HFF-Myc (cell line): ENCODE measurements at regions not wholly inside any gene's neighbourhood (a gene's known extent, or its start where the extent isn't known, plus 50 kb on each side); places are given as distances from the start of the nearest gene placed in this dataset.

Experiments used
- DNase-seq: peaks from one replicate; pipeline ENCODE4 v3.0.0-alpha.2; 2011; ENCODE audit warnings: low read depth; ENCODE audit errors: extremely low read depth
- H3K4me3 ChIP-seq: replicated peaks from 2 replicates; pipeline ENCODE4 v1.5.1; 2011; ENCODE audit warnings: low read depth, mild to moderate bottlenecking, control low read depth, low read length
- TF ChIP-seq, protein P1 (sequence below): IDR thresholded peaks from 2 replicates; pipeline ENCODE4 v1.5.1; 2012; ENCODE audit warnings: mild to moderate bottlenecking, low read depth, low read length, control low read depth; ENCODE audit errors: missing control alignments

DNA sequence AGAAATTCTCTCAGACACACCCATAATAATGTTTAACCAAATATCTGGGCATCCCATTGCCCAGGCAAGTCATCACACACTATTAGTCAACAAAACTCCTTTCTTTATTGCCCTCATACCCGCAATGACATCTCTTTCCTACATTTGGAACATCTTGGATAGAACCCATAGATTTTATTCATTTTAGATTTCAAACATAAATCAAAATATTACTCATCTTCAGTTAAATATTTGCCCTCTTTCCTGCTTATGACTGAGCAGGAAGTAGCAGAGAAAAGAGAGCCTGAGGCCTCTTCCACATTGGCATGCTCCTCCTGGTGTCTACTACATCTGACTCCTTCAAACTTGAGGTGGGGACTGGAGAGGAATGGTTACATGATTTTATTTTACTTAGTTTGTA lies 592.0 kb downstream of the CHSY3 start:
- TF ChIP-seq, protein P1, sequence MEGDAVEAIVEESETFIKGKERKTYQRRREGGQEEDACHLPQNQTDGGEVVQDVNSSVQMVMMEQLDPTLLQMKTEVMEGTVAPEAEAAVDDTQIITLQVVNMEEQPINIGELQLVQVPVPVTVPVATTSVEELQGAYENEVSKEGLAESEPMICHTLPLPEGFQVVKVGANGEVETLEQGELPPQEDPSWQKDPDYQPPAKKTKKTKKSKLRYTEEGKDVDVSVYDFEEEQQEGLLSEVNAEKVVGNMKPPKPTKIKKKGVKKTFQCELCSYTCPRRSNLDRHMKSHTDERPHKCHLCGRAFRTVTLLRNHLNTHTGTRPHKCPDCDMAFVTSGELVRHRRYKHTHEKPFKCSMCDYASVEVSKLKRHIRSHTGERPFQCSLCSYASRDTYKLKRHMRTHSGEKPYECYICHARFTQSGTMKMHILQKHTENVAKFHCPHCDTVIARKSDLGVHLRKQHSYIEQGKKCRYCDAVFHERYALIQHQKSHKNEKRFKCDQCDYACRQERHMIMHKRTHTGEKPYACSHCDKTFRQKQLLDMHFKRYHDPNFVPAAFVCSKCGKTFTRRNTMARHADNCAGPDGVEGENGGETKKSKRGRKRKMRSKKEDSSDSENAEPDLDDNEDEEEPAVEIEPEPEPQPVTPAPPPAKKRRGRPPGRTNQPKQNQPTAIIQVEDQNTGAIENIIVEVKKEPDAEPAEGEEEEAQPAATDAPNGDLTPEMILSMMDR, result no peak
- no peak overlapping the region for H3K4me3 ChIP-seq
- no peak for DNase-seq

DNA sequence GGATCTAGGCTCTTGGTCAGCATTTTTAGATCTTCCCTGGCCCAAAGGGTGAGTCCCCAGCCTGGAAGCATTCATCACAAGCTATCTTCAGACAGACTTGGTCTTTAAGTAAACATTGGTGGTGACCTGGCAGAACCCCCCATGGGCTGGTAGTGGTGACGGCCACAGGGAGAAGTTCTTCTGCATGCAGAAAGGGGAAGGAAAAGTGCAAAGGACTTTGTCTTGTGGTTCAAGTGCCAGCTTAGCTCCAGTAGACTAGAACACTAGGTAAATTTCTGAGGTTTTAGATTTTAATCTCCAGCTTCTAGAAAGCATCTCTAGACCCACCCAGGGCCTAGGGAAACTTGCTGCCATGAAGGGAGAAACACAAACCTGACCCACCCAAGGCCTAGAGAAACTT lies 584.0 kb downstream of the CHSY3 start:
- no peak for DNase-seq
- TF ChIP-seq, protein P1, result no peak
- no peak overlapping the region for H3K4me3 ChIP-seq

DNA sequence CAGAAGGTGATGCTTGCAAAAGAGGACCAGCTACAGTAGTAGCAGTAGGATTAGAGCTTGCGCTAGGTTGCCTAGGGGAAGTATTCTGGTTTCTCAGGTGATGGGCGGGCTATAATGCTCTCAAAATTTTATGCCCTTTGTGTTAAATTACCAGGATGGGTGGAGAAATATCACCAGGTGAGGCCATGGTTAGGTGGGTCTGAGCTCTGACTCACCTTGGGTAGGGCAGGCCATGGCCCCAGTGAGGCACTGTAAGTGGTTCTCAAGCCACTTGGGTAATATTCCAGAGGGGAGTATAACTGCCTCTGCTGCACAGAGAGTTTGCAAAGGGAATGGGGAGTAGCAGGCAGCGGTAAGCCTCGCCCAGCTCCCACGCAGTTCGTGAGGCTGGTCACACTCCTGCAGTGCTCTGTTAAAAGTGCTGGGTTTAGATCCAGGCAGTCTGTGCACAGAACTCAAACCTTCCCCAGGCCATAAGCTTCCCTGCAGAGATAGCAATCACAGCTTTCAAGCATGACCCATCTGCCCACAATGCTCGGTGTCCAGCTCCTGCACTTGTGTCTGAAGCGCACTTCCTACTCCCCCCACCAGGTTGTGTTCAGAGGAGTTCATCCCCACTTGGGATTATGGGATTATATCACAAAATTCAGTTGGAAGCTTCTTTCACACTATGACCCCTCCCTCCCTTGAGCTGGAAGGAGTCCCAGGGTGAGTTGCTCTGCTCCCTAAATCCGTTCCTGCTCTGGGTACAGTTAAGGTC lies 575.0 kb downstream of the CHSY3 start:
- no peak for DNase-seq
- H3K4me3 ChIP-seq, result no peak overlapping the region
- TF ChIP-seq, protein P1, result no peak

DNA sequence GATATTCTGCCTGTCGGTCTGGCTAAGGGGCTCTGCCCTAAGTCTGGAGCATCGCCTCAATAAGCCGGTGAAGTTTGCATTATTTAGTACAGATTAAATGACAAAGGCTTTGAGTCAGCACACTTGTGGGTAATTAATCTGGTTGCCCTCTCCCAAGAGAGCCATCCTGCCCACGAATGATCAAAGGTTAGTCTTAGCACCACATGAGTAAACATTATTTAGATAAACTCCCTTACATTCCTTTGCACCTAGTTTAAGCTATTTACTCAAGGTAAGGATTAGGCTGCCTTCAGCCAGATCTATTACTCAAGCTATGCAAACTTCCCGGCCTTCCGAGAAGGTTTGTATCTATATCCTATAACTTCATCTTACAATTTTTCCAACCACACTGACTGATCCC lies 572.1 kb downstream of the CHSY3 start:
- no peak overlapping the region for H3K4me3 ChIP-seq
- TF ChIP-seq, protein P1, result no peak
- no peak for DNase-seq

DNA sequence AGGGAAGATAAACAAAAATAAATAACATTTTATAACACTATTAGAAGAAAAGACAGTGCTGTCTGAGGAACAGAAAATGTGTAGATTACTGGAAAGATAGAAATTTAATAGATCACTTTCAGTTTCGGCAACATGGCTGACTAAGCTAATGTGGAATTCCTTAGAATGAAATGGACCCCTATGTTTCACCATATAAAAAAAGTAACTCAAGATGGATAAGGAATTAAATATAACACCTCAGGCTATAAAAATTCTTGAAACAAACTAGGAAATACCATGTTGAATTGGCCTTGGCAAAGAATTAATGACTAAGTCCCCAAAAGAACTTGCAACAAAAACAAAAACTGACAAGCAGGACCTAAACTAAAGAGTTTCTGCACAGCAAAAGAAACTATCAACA lies 558.3 kb downstream of the CHSY3 start:
- no peak overlapping the region for H3K4me3 ChIP-seq
- no peak for DNase-seq
- TF ChIP-seq, protein P1, result no peak

DNA sequence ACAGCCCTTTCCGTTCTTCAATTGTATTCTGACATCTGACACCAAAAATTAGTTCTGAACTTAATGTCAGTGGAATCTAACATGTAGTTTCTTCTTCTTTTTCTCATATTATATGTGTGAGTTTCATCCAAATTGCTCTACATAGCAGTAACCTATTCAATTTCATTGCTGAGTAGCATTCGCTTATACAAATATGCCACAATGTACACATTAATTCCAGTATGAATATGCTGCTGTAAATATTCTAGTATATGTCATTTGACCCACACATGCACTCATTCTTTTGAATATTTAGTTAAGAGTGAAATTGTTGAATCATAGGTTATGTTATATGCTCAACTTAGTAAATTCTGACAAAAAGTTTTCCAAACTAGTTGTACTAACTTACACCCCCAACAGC lies 550.9 kb downstream of the CHSY3 start:
- TF ChIP-seq, protein P1, result no peak
- DNase-seq, result no peak
- H3K4me3 ChIP-seq, result no peak overlapping the region

DNA sequence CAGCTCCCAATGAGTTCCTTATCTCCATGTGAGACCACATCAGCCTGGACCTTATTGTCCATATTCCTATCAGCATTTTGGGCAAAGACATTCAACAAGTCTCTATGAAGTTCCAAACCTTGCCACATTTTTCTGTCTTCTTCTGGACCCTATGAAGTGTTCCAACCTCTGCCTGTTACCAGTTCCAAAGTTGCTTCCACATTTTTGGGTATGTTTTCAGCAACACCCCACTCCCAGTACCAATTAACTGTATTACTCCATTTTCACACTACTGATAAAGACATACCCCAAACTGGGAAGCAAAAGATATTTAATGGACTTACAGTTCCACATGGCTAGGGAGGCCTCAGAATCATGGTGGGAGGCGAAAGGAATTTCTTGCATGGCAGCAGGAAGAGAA lies 548.5 kb downstream of the CHSY3 start:
- DNase-seq, result no peak
- TF ChIP-seq, protein P1, result no peak
- no peak overlapping the region for H3K4me3 ChIP-seq
